B cell (primary cell): ENCODE measurements at regions not wholly inside any gene's neighbourhood (a gene's known extent, or its start where the extent isn't known, plus 50 kb on each side); places are given as distances from the start of the nearest gene placed in this dataset.

Experiments used
- EZH2 ChIP-seq: IDR thresholded peaks from 2 replicates; pipeline ENCODE4 v1.6.1; 2012; ENCODE audit warnings: borderline replicate concordance, low read depth, mild to moderate bottlenecking, moderate library complexity, low read length; ENCODE audit not compliant: insufficient read depth, poor library complexity, severe bottlenecking
- TF ChIP-seq, protein P1 (sequence below): fragments of 200-600 bp; IDR thresholded peaks from one replicate; pipeline ENCODE4 v1.8.0; 2022; ENCODE audit warnings: antibody characterized with exemption, mild to moderate bottlenecking

DNA sequence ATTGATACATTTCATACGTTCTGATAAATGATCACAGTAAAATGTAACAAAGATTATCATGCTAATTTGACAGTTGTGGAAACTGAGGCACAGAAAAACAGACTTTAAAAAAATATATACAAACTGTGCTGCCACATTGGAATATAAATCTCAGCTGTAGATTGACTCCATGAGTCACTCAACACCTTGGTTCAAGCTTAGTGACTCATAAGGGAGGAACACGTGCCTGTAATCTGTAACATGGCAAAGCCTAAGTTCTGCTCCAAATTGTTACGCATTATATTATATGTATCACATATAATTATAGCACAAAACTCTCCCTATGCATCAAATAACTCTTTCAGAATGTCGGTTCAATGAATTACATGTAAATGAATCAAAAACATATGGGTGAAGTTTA, 1047.5 kb downstream of the GATA3 start:
- TF ChIP-seq, protein P1, sequence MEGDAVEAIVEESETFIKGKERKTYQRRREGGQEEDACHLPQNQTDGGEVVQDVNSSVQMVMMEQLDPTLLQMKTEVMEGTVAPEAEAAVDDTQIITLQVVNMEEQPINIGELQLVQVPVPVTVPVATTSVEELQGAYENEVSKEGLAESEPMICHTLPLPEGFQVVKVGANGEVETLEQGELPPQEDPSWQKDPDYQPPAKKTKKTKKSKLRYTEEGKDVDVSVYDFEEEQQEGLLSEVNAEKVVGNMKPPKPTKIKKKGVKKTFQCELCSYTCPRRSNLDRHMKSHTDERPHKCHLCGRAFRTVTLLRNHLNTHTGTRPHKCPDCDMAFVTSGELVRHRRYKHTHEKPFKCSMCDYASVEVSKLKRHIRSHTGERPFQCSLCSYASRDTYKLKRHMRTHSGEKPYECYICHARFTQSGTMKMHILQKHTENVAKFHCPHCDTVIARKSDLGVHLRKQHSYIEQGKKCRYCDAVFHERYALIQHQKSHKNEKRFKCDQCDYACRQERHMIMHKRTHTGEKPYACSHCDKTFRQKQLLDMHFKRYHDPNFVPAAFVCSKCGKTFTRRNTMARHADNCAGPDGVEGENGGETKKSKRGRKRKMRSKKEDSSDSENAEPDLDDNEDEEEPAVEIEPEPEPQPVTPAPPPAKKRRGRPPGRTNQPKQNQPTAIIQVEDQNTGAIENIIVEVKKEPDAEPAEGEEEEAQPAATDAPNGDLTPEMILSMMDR, result no peak
- no peak for TF ChIP-seq EZH2
